H1 (cell line): ENCODE measurements at regions not wholly inside any gene's neighbourhood (a gene's known extent, or its start where the extent isn't known, plus 50 kb on each side); places are given as distances from the start of the nearest gene placed in this dataset.

ENCODE experiments used
- MAFK ChIP-seq: IDR thresholded peaks from 2 replicates; pipeline ENCODE4 v1.6.1; 2012; ENCODE audit warnings: low read depth, mild to moderate bottlenecking, improper control_type of control experiment, low read length

- no peak for TF ChIP-seq MAFK
Measured at GRCh38 chr7:130821864-130822263, 87.9 kb upstream of the KLF14 start (continued).
